ENCODE measurements at regions not wholly inside any gene's neighbourhood (a gene's known extent, or its start where the extent isn't known, plus 50 kb on each side); places are given as distances from the start of the nearest gene placed in this dataset.
"Not testable (repeated sequence)": the region's sequence is repeated elsewhere in the genome, so short reads cannot be mapped to it uniquely, and the experiment has no call there.

- DNase-seq (ENCODE audit: low spot score in 2 of 2) (no peak), ATAC-seq (replicated peaks; ENCODE audit: extremely low read depth, poor library complexity, severe bottlenecking) (no peak)
- Mint-ChIP-seq H3K4me1 (no peaks in the 10 kb centered on the region), H3K36me3 (ENCODE audit: insufficient read depth) (peaks cover 2% of the 10 kb centered on the region), H3K27me3 (peaks cover 56% of the 10 kb centered on the region), H3K27ac (ENCODE audit: low read depth) (no peak overlapping the region), H3K9me3 (no peaks in the 10 kb centered on the region), H3K4me3 (no peak overlapping the region)
Measured at GRCh38 chr2:109727929-109728447, 66.1 kb upstream of the RGPD5 start.

GRCh38 chr2:109733746-109734145 lies 60.4 kb upstream of the RGPD5 start:
- not testable (repeated sequence) for H3K9me3 Mint-ChIP-seq; H3K4me3 Mint-ChIP-seq; DNase-seq (ENCODE audit: low spot score in 2 of 2); ATAC-seq (replicated peaks; ENCODE audit: extremely low read depth, poor library complexity, severe bottlenecking); H3K4me1 Mint-ChIP-seq; H3K36me3 Mint-ChIP-seq (ENCODE audit: insufficient read depth); H3K27ac Mint-ChIP-seq (ENCODE audit: low read depth)
- peaks cover 38% of the 10 kb centered on the region for H3K27me3 Mint-ChIP-seq

- no peak for DNase-seq (ENCODE audit: low spot score in 2 of 2)
- no peak for ATAC-seq (replicated peaks; ENCODE audit: extremely low read depth, poor library complexity, severe bottlenecking)
- no peaks in the 10 kb centered on the region for H3K4me1 Mint-ChIP-seq
Measured at GRCh38 chr2:109736177-109736827, 57.8 kb upstream of the RGPD5 start.

More at GRCh38 chr2:109736177-109736827, 57.8 kb upstream of the RGPD5 start:
- Mint-ChIP-seq H3K36me3 (ENCODE audit: insufficient read depth) (no peaks in the 10 kb centered on the region), H3K27me3 (peaks cover 30% of the 10 kb centered on the region), H3K27ac (ENCODE audit: low read depth) (no peak overlapping the region), H3K4me3 (no peak overlapping the region), H3K9me3 (no peaks in the 10 kb centered on the region)

All from central memory CD8-positive, alpha-beta T cell (primary cell).